Skeletal muscle cell (primary cell): ENCODE measurements at regions not wholly inside any gene's neighbourhood (a gene's known extent, or its start where the extent isn't known, plus 50 kb on each side); places are given as distances from the start of the nearest gene placed in this dataset.

Experiments used
- DNase-seq: peaks from one replicate; pipeline ENCODE4 v3.0.0-alpha.2; 2010; ENCODE audit warnings: low read depth
- H3K4me3 ChIP-seq: 2 replicates; pipeline ENCODE4 v1.5.1; 2011; ENCODE audit warnings: low read depth, mild to moderate bottlenecking, control low read depth, low read length, moderate library complexity

DNA sequence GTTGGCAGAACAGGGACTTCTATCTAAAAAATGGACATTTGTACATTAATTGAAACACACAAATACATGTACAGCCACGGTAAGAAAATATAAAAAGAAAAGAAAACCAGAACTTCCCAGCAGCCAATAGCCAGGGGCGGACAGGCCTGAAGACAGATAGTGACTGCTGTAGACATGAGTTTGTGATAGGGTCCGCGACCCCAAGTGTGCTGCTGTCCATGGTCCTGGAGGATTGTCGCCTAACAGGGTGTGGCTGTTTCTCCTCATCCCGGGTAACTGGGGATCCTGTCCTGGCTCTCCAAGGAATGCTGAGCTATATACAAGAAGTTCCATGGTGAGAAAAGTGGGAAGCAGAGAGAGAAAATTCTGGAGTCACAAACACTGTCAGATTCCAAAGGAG is 266.5 kb upstream of the SALL3 start:
- no peak overlapping the region for H3K4me3 ChIP-seq
- DNase-seq: no peak

DNA sequence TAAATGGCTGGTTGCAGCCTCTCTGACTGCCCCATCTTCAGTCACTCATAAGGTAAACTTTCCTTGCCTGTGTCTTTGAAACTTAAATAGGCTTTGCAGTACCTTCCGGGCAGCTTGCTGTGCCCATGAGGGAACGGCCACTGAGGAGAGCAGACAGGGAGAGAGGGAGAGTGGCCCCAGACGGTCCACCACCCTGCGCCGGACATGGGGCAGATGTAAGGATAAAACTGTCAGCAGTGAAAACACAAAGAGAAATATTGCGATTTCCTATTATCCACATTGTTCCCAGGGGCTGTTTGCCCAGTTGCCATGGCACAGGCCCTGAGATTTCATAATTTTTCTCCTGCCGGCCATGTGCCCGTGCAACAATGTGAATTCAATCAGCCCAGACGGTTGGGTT is 265.9 kb upstream of the SALL3 start:
- H3K4me3 ChIP-seq: no peak overlapping the region
- no peak for DNase-seq

DNA sequence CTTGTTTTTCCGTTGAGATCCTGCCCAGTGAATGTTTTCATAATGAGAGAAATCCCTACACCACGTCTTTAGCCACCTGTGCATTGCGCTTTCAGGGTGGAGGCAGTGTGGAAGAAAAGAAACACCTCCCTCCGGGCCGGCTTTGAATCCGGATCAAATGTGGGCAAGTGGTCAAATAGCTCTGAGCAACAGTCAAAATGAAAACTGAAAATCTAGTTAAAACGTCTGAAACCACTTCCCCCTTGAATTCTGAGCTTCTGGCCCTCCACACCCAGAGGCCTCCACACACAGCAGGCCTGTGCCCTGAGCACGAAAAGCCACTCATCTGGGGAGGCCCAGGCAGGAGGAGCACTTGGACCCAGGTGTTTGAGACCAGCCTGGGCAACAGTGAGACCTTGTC is 263.6 kb upstream of the SALL3 start:
- no peak for DNase-seq

DNA sequence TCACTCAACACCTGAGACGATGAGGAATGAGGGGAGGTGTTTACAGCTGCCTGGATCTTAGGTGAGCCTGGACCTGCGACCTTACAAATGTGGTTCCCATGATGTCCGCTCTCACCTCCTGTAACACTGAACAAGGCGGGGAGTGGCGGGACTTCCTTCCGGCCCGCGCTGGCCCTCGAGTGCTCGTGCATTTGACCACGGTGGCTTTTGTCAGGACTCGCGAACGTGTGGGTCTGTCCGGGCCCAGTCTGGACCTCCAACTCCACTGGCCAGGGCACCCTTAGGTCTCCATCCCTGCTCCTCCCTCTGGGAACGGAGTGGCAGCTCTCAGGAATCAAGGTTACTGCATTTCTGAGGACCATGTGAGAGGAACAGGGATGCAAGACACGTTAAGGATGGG is 263.0 kb upstream of the SALL3 start:
- no peak for DNase-seq
- H3K4me3 ChIP-seq: no peak overlapping the region

More for the DNA sequence above, 263.6 kb upstream of the SALL3 start:
- H3K4me3 ChIP-seq: no peak overlapping the region

DNA sequence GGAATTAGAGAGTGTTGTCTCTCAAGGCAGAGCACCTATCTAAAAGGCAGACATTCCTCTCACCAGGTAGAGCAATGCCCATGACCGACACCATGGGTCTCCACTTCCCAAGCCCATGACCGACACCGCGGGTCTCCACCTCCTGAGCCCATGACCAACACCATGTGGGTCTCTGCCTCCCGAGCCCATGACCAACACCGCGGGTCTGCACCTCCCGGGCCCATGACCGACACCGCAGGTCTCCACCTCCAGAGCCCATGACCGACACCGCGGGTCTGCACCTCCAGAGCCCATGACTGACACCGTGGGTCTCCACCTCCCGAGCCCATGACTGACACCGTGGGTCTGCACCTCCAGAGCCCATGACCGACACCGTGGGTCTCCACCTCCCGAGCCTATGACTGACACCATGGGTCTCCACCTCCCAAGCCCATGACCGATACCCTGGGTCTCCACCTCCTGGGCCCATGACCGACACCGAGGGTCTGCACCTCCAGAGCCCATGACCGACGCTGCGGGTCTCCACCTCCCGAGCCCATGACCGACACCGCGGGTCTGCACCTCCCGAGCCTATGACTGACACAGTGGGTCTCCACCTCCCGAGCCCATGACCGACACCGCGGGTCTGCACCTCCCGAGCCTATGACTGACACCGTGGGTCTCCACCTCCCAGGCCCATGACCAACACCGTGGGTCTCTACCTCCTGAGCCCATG is 262.4 kb upstream of the SALL3 start:
- no peak for DNase-seq
- no peak overlapping the region for H3K4me3 ChIP-seq

DNA sequence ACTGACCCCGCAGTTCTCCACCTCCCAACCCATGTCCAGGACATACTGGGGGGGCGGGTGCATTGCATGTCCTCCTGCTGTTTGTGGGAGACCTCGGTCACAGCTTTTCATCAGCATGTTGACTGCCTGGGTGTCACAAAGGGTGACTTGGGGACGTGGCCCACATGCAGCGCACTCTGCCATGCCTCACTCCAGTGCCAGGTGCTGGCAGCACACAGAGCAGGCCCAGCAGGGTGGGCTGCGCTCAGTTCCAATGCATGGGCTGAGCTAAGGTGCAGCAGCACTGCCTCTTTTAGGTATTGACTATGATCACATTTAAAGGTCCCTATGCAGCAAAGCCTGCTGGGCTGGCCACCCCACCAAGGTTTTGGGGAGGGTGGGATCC is 261.9 kb upstream of the SALL3 start:
- H3K4me3 ChIP-seq: no peak overlapping the region
- no peak for DNase-seq

DNA sequence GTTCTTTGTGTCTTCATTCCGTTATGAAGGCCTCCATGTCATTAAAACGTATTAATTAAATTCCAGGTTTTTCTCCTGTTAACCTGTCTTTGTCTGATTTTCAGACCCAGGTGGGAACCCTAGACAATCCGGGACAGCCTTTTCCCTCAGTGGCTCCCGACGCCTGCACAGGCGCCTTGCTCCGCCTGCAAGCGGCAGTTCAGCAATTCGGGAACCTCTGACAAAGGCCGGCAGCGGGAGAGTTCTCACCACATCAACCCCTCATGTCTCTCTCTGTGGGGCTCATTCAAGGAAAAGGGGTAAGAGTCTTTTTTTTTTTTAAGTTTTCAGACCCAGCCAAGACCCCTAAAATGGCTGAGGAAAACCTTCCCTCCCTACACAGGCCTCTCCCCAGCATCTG is 259.8 kb upstream of the SALL3 start:
- no peak overlapping the region for H3K4me3 ChIP-seq
- no peak for DNase-seq

DNA sequence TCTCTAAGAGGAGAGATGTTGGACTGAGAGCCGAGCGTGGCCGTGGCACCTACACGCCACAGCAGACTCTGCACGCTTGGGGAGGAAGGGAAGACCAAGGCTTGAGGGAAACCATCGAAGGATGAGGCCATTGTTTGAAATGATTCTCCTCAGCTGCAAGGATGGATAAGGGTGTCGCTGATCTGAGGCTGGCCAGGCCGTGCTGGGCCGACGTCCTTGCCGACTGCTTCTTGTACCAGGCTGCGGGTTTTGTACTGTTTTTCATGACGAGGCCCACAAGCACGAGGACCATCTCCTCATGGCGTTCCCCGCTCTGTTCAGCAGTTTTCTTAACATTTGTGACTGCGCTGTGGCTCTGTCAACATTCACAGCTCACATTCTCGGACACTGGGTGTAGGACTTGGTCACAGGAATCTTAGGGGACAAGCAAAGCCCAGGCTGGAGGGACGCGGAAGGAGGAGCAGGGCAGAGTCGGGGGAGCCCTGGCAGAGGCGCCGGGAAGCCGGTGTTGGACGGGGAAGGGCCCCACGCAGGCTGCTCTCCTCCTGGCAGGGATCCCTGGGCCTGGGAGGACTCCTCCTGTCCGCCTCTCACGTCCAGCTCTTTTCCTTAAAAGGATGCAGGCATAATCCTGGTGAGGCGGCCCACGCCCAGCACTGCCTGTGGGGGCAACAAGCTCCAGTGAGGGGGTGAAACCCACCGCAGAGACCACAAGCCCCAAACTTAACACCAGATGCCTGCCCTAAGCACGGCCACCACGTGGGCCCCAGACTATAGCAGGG is 259.0 kb upstream of the SALL3 start:
- DNase-seq: no peak

DNA sequence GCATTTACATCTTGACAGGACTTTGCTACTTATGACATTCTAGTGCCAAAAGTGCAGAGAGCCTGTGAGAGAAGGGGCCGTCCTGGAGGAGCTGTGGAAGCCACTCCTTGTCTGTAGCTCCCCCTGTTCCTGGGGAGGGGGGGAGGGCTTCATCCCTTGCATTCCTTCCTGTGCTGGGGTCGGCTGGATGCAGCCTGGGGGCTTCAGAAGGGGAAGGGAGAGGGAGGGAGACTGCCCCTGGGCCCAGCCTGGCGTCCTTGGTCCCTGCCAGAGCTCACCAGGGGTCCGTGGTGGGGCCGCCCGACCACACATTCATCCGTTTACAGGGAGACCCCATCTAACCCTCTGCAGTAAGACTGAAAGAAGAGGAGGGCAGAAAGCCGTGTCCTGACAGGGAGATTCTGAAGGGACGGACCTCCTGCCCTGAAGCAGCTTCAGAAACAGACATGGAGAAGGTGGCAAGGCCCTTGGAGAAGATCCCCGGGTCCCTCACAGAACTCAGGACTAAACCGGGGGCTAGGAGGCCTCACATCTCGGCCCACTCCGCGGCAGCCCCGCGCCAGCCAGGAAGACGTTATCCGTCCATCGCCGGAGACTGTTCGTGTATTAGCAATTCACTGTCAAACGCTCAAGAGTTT is 258.3 kb upstream of the SALL3 start:
- no peak overlapping the region for H3K4me3 ChIP-seq
- DNase-seq: no peak

More for the DNA sequence above, 259.0 kb upstream of the SALL3 start:
- no peak overlapping the region for H3K4me3 ChIP-seq

DNA sequence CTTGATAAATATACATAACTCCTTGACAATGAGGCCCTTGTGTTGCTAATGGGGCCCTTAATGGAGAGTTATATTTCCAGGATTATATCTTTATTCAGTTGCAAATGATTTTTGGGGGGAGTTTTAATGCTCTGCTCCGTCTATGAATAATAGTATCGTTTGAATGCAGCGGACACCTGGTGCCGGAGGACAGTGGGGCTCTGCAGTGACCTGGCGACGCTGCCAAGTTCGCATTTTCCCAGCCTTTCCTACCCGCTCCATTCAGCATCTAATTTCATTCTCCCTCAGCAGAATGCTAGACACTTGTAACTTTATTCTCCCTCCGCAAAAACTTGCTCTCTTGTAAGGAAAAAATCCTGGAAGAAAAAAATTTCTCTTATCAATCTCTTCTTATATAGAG is 257.6 kb upstream of the SALL3 start:
- no peak overlapping the region for H3K4me3 ChIP-seq
- no peak for DNase-seq

DNA sequence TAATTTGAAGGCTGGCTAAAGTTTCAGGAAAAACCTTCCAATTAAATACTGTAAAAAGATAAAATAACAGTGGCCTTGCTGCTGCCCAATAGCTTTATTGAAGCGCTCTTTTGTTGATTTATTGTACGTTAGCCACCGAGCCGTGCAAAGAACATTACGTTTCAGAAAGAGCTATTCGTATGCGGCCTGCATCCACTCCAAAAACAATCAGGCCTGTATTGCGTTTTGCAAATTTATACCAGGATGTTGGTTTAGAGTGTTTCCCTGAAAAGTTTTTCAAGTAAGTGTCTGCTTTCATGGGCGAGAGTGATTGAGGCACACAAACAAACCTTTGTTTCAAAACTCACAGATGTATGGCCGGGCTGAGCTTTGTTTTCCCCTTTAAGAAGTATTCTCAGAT is 257.2 kb upstream of the SALL3 start:
- no peak overlapping the region for H3K4me3 ChIP-seq
- no peak for DNase-seq

DNA sequence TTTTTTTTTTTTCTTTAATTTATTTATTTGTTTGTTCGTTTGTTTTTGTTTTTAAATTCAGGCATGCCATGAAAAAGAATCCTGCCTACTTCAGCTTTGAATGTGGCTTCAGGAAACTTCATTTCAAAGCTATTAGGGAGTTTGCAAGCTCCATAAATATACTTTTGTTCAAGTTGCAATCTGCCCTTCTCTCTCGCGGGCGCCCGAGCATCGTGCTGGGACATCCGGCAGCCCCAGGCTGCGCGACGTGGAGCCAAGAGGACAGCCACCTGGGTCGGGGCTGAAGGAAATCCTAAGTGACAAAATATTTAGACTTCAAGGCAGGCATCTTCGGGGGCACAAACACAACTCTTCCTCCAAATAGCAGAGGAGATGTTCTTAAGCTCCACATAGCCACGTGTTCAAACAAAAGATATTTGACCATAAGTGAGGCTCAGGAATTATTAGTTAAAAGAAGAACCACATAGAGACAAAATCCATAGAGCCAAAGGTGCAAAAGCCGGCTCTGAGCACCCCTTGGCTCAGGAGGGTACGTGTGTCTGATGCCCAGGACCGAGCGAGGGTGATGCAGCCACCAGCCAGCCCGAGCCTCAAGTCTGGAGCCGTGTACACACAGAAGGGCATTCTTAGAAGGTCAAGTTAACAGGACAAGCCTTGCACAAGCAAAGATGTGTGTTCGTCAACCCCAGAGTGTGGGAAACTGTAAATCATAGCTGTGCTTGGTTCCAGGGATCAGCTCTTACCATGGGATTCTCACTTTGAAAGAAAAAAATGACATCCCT is 256.5 kb upstream of the SALL3 start:
- no peak overlapping the region for H3K4me3 ChIP-seq
- DNase-seq: no peak

DNA sequence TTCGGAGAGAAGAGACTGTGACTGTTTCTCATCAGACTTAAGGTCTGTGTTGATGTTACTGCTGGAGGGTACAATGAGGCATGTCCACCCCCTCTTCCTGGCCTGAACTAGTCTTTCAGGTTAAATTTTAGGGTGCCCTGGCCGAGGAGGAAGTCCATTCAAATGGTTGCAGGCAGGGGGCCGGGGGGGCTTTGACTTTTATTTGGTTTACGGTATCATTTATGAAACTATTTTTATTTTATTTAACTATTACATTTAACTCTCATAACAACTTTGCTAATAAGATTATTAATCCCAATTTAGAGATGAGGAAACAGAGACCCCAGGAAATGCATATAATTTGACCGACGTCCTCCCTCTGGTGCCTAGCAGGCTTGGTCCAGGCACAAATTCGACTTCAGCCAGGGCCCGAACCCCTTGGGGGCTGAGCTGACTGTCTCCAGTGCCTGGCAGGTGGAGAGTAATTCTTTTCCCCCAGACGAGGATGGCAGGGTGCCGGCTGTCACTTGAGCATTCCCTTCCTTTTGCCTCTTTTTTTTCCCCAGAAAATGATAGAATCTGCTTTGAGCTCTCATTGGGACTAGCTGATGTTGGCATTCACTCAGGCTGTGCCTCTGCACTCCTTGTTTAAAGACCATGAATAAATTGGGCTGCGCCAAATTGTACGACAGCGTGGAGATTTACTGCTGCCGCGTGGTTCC is 255.3 kb upstream of the SALL3 start:
- no peak overlapping the region for H3K4me3 ChIP-seq
- DNase-seq: no peak

DNA sequence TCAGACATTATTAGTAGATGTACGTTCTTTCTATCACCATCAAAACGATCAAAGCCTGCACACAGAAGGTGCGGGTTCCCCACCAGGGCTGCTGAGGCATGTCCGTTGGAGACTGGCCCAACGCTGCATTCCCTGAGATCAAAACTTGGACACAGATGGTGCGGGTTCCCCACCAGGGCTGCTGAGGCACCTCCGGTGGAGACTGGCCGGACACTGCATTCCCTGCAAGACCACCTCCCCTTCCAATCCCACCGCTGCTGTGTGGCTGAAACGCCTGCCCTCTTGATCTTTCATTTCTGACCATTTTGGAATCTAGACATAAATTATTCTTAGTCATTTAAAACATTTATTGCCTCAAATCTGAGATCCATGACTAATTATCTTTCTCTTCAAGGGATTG is 254.2 kb upstream of the SALL3 start:
- DNase-seq: no peak
- no peak overlapping the region for H3K4me3 ChIP-seq

DNA sequence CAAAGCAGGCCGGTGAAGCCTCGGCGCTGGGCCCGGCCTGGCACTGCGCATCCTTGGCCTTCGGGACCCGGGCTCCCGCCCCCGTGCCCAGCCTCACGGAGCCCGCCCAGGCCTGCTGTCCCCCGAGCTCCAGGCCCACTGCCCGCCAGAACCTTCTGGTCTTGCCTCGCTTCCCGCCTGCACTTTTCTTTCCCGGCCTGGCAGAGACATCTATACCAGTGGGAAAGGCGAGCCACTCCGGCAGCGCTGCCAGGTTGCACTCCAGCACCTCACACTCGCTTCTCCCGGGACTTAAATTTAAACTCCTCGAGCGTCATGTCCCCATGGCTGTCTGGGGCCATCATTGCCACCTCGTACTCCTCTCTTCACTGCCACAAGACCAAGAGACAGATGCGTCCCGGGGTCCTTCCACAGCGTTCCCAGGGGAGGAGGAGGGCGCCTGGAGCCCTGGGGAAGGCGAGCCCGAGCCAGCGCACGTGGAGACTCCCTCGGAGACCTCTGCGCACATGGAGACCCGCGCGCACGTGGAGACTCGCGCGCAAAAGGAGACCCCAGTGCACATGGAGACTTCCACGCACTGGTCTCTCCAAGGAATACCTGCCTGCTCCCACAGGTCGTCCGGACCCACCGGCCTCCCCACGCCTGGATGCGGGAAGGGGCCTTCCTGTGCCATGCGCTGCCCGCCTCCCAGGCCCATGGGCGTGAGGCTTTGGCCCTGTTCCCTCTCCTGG is 253.1 kb upstream of the SALL3 start:
- no peak overlapping the region for H3K4me3 ChIP-seq
- no peak for DNase-seq

DNA sequence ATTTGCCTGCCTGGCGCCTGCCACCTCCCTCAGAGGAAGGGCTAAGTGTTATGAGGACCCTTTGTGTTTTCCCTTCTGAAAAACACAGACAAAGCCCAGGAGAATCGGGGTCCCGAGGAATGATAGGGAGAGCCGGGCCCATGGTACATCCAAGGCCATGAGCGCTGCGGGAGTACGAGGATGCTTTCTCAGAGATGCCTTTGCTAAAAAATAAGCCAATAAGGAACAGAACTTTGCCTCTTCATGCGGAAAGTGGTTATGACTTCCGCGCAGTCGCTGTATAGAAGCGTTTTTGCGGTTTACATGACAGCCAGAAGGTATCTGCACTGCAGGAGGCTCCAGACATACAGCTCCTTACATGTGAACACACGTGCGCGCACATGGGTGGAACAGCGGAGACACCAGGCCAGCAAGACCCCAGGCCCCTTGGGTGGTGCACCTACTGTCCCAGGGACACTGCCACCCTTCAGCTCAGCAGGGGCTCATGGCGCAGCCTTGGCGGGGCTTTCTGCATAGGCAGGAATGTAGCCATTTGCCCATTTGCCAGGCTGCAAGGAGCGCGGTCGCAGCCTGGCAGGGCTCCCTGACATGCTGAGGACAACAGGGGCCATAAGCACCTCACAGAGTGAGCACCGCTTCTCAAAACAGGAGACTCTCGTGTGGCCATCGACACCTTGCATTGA is 252.4 kb upstream of the SALL3 start:
- no peak for DNase-seq
- no peak overlapping the region for H3K4me3 ChIP-seq

DNA sequence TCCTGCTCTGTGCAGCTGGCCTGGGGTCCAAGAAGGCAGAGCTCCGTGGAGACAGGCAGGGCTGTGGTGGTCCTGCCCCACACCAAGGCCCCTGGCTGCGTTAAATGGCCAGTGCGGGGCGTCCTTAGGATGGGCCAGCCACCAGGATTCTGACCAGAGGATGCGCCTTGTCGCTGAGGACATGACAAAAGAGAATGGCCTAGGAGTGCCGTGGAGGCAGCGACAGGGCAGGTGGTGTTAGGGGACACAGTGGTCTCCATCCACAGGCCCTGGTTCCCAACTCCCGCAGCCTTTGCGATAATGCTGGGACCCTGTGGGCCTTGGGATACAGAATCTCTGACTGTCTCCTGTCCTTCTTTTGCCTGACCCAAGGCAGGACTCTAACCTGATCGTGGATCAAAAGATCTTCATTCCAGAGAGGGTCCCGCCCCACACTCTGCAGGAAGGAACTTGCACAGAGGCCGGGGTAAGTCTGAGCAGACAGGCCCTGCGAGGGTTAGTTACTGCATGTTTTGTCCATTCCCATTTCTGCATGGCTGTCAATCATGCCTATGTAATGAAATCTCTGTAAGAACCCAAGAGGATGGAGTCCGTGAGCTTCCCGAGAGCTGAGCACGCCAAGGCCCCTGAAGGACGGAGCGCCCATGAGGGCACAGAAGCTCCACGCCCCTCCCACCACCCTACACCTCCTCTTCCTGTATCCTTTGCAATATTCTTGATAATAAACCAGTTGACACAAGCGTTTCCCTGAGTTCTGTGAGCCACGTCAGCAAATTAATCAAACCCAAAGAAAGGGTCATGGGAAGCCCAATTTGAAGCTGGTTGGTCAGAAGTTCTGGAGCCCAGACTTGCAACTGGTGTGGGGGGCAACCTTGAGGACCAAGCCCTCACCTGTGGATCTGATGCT is 251.5 kb upstream of the SALL3 start:
- DNase-seq: no peak
- H3K4me3 ChIP-seq: no peak overlapping the region
